Epithelial cell of esophagus (primary cell): ENCODE measurements at regions not wholly inside any gene's neighbourhood (a gene's known extent, or its start where the extent isn't known, plus 50 kb on each side); places are given as distances from the start of the nearest gene placed in this dataset.
"Not testable (repeated sequence)": the region's sequence is repeated elsewhere in the genome, so short reads cannot be mapped to it uniquely, and the experiment has no call there.

Source experiments
- DNase-seq: peaks from one replicate; pipeline ENCODE4 v3.0.0; 2010; ENCODE audit warnings: low read depth
- H3K4me3 ChIP-seq: 2 replicates; pipeline ENCODE4 v1.5.1; 2011; ENCODE audit warnings: mild to moderate bottlenecking, low read length, control low read depth
- TF ChIP-seq, protein P1 (sequence below): IDR thresholded peaks from 2 replicates; pipeline ENCODE4 v1.5.1; 2011; ENCODE audit warnings: low read depth, mild to moderate bottlenecking, low read length, control low read depth, inconsistent platforms; ENCODE audit not compliant: insufficient read depth; ENCODE audit errors: missing control alignments

GRCh38 chr6:48986845-48987244 is 476.2 kb downstream of the MMUT start:
- TF ChIP-seq, protein P1, sequence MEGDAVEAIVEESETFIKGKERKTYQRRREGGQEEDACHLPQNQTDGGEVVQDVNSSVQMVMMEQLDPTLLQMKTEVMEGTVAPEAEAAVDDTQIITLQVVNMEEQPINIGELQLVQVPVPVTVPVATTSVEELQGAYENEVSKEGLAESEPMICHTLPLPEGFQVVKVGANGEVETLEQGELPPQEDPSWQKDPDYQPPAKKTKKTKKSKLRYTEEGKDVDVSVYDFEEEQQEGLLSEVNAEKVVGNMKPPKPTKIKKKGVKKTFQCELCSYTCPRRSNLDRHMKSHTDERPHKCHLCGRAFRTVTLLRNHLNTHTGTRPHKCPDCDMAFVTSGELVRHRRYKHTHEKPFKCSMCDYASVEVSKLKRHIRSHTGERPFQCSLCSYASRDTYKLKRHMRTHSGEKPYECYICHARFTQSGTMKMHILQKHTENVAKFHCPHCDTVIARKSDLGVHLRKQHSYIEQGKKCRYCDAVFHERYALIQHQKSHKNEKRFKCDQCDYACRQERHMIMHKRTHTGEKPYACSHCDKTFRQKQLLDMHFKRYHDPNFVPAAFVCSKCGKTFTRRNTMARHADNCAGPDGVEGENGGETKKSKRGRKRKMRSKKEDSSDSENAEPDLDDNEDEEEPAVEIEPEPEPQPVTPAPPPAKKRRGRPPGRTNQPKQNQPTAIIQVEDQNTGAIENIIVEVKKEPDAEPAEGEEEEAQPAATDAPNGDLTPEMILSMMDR, result no peak
- no peak for DNase-seq
- H3K4me3 ChIP-seq, result no peak overlapping the region

GRCh38 chr6:48986105-48986504 is 476.9 kb downstream of the MMUT start:
- TF ChIP-seq, protein P1, result no peak
- H3K4me3 ChIP-seq, result no peak overlapping the region
- DNase-seq, result no peak

DNA sequence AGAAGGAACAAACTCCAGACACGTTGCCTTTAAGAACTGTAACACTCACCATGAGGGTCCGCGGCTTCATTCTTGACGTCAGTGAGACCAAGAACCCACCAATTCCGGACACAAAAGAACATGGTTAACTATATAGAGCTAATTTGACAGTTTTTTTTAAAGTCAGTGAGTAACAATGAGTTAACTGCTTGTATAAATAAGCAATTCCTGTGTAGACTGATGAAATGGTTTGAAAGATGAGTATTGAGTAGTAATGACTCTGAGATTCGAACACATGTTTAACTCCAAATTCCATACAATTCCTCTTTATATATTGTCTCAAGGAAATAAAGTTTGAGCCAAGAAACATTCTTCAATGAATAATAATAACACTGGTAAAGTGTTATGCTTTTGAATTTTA is 478.0 kb downstream of the MMUT start:
- TF ChIP-seq, protein P1, result no peak
- H3K4me3 ChIP-seq, result no peak overlapping the region
- no peak for DNase-seq

DNA sequence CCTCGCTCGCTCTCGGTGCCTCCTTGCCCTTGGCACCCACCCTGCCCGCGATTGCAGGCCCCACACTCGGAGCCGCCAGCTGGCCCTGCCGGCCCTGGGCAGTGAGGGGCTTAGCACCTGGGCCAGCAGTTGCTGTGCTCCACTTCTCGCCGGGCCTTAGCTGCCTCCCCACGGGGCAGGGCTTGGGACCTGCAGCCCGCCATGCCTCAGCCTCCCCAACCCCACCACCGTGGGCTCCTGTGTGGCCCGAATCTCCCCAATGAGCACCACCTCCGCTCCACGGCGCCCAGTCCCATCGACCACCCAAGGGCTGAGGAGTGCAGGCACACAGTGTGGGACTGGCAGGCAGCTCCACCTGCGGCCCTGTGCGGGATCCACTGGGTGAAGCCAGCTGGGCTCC is 479.1 kb downstream of the MMUT start:
- H3K4me3 ChIP-seq, result not testable (repeated sequence)

DNA sequence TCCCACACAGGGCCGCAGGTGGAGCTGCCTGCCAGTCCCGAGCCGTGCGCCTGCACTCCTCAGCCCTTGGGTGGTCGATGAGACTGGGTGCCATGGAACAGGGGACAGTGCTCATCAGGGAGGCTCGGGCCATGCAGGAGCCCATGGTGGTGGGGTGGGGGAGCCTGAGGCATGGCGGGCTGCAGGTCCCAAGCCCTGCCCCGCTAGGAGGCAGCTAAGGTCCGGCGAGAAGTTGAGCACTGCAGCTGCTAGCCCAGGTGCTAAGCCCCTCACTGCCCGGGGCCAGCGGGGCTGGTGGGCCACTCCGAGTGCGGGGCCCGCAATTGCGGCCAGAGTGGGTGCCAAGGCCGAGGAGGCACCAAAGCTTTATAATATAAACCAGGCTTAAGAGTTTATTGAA is 479.7 kb downstream of the MMUT start:
- TF ChIP-seq, protein P1, result no peak

More for the DNA sequence above, 479.1 kb downstream of the MMUT start:
- not testable (repeated sequence) for DNase-seq

GRCh38 chr6:48979806-48980205 is 483.2 kb downstream of the MMUT start:
- DNase-seq, result no peak
- TF ChIP-seq, protein P1, result no peak
- no peak overlapping the region for H3K4me3 ChIP-seq

More for the DNA sequence above, 479.7 kb downstream of the MMUT start:
- DNase-seq, result no peak
- no peak overlapping the region for H3K4me3 ChIP-seq

GRCh38 chr6:48979085-48979484 is 484.0 kb downstream of the MMUT start:
- no peak overlapping the region for H3K4me3 ChIP-seq
- DNase-seq, result no peak
- TF ChIP-seq, protein P1, result no peak
